ENCODE measurements at regions not wholly inside any gene's neighbourhood (a gene's known extent, or its start where the extent isn't known, plus 50 kb on each side); places are given as distances from the start of the nearest gene placed in this dataset.

DNA sequence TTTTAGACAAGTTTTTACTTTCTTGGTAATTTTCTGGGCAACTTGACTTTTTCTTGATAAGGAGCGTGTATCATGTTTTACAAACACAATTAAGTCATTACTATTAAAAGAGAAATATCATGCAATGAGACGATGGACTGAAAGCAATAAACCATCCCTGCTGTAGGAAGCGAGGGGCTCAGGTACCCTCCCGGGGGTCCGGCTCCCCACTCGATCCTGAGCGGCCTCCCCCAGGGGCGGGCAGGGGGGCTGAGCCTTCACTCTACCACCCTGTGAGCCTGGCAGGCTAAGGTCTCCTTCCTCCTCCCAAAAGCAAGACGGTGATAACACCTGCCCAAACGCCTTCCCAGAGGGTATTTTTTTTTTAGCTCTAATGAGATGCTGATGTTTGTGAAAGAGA lies 51.8 kb upstream of the ADGRA1 start:
- no peak for DNase-seq (ENCODE audit: low read depth)
- no peak for TF ChIP-seq CTCF (IDR thresholded peaks at IDR 0.05; ENCODE audit: control insufficient read depth, extremely low read depth, insufficient read depth)
- no peak overlapping the region for H3K4me3 ChIP-seq (ENCODE audit: low read depth, low read length)

DNA sequence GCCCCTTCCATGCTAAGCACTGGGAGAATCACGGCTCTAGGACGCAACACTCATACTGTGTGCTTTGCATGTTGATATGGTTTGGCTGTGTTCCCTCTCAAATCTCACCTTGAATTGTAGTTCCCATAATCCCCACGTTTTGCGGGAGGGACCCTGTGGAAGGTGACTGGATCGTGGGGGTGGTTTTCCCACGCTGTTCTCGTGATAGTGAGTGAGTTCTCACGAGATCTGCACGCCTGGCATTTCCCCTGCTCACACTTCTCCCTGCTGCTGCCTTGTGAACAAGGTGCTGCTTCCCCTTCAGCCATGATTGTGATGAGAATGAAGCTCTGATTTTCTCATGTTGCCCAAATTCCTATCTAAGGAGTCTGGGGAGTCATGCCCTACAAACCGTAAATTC lies 53.0 kb upstream of the ADGRA1 start:
- TF ChIP-seq CTCF (IDR thresholded peaks at IDR 0.05; ENCODE audit: control insufficient read depth, extremely low read depth, insufficient read depth): no peak
- DNase-seq (ENCODE audit: low read depth): no peak
- no peak overlapping the region for H3K4me3 ChIP-seq (ENCODE audit: low read depth, low read length)

- TF ChIP-seq CTCF (IDR thresholded peaks at IDR 0.05; ENCODE audit: control insufficient read depth, extremely low read depth, insufficient read depth): no peak
- no peak for DNase-seq (ENCODE audit: low read depth)
- H3K4me3 ChIP-seq (ENCODE audit: low read depth, low read length): no peak overlapping the region
Observed at GRCh38 chr10:133034092-133034491, 53.6 kb upstream of the ADGRA1 start.

GRCh38 chr10:133033742-133034048 lies 54.0 kb upstream of the ADGRA1 start:
- no peak for TF ChIP-seq CTCF (IDR thresholded peaks at IDR 0.05; ENCODE audit: control insufficient read depth, extremely low read depth, insufficient read depth)
- H3K4me3 ChIP-seq (ENCODE audit: low read depth, low read length): no peak overlapping the region
- DNase-seq (ENCODE audit: low read depth): no peak

- no peak for TF ChIP-seq CTCF (IDR thresholded peaks at IDR 0.05; ENCODE audit: control insufficient read depth, extremely low read depth, insufficient read depth)
- DNase-seq (ENCODE audit: low read depth): no peak
- no peak overlapping the region for H3K4me3 ChIP-seq (ENCODE audit: low read depth, low read length)
Observed at GRCh38 chr10:133032976-133033741, 54.6 kb upstream of the ADGRA1 start.

DNA sequence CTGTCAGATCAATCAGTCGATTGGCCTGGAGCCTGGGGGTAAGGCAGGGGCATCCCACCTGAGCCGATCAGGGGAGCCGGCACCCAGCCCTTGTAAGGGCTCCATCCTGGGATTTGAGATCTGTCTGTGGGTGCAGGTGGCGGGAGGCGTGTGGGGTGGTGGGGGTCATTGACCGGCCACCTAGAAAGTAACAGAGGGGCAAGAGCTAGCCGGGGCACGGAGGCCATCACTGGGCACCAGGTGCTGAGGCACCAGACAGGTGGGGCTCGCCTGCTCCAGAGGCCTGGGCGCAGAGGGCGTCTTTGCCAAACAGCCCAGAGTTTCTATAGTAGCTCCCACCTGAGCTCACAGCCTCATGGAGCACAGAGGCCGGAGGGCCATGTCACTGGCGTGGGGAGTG lies 55.5 kb upstream of the ADGRA1 start:
- no peak overlapping the region for H3K4me3 ChIP-seq (ENCODE audit: low read depth, low read length)
- no peak for TF ChIP-seq CTCF (IDR thresholded peaks at IDR 0.05; ENCODE audit: control insufficient read depth, extremely low read depth, insufficient read depth)
- DNase-seq (ENCODE audit: low read depth): no peak

DNA sequence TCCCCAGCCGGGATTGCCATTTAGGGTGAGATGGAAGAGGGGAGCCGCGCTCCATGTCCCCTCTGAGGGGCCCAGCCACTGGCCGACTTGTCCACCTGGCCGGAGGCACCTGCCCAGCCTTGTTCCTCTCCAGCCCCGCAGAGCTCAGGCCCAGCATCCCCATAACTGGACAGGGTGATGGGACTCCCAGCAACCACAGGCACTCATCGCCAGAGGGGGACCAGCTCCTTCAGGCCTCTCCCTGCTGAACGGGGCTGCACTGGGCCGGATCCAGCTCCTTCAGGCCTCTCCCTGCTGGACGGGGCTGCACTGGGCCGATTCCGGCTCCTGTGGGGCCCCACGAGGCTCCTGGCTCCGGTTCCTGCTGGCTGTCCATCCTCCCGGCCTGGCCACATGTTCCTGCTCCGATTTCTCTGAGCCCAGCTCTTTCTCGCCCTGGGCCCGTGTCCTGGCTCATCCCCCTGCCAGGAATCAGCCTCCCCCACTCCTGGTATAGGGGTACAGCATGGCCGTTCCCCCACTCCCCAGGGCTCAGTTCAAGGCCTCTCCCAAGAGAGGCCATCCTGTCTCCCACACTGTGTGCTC lies 56.1 kb upstream of the ADGRA1 start:
- H3K4me3 ChIP-seq (ENCODE audit: low read depth, low read length): no peak overlapping the region
- TF ChIP-seq CTCF (IDR thresholded peaks at IDR 0.05; ENCODE audit: control insufficient read depth, extremely low read depth, insufficient read depth): no peak
- no peak for DNase-seq (ENCODE audit: low read depth)

Data from LNCaP clone FGC (cell line).